Suppressor macrophage (primary cell): ENCODE measurements at regions not wholly inside any gene's neighbourhood (a gene's known extent, or its start where the extent isn't known, plus 50 kb on each side); places are given as distances from the start of the nearest gene placed in this dataset.
"Not testable (repeated sequence)": the region's sequence is repeated elsewhere in the genome, so short reads cannot be mapped to it uniquely, and the experiment has no call there.

ENCODE experiments used
- DNase-seq, 4 experiments: peaks; one replicate each; pipeline ENCODE4 v3.0.0-alpha.2; 2020 to 2022

DNA sequence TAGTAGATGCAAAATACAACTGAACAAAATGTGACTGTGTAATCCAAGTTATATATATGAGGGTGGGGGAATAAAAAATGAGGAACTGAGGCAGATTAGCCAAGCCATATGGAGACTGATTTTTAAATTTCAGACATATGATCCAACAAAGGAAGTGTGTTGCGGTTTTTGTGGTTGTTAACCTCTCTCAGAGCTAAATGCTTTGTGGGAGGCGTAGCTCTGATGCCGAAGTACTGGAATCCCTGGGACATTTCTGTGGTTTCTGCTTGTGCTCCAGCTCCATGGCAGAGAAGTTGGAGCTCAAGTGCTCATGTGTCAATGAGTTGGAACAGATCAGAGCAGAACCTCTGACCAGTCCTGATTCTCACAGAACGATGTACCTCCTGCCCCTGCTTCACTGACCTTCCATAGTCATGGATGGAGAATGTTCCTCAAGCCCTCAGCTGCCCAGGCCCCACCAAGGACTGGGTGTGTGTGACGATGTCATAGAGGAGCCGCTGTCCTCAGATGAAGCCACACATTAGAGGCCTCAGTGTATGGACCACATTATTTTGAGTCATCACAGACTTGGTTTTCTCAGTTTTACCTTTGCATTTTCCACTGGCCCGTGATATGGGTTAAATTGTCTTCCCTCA is 107.6 kb downstream of the SOX1 start:
- no peak for DNase-seq

DNA sequence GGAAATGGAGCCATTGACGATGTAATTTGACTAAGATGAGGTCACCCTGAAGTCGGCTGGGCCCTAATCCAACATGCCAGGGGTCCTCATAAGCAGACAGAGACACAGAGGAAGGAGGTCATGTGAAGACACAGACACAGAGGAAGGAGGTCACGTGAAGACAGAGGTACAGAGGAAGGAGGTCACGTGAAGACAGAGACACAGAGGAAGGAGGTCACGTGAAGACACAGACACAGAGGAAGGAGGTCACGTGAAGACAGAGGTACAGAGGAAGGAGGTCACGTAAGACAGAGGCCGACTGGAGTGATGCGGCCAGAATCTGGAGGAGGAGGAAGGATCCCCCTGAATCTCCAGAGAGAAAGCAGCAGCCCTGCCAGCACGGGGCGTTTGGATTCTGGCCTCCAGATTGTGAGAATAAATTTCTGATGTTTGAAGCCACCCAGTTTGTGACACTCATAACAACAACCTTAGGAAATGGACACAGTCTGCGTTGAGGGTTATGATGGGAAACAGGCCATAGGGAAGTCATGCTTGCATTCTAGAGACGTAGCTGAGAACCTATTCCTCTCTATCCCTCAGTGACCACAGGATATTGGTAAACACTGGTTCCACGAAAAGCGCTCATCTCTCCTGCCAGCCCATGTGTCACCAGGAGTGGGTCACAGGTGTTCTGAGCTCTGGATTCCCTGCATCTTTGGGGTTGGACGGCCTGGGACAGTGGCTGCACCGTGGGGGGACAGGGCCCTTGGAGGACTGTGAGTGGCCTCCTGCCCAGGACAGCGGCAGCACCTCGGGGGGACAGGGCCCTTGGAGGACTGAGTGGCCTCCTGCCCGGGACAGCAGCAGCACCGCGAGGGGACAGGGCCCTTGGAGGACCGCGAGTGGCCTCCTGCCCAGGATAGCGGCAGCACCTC is 108.5 kb downstream of the SOX1 start:
- DNase-seq = no peak

DNA sequence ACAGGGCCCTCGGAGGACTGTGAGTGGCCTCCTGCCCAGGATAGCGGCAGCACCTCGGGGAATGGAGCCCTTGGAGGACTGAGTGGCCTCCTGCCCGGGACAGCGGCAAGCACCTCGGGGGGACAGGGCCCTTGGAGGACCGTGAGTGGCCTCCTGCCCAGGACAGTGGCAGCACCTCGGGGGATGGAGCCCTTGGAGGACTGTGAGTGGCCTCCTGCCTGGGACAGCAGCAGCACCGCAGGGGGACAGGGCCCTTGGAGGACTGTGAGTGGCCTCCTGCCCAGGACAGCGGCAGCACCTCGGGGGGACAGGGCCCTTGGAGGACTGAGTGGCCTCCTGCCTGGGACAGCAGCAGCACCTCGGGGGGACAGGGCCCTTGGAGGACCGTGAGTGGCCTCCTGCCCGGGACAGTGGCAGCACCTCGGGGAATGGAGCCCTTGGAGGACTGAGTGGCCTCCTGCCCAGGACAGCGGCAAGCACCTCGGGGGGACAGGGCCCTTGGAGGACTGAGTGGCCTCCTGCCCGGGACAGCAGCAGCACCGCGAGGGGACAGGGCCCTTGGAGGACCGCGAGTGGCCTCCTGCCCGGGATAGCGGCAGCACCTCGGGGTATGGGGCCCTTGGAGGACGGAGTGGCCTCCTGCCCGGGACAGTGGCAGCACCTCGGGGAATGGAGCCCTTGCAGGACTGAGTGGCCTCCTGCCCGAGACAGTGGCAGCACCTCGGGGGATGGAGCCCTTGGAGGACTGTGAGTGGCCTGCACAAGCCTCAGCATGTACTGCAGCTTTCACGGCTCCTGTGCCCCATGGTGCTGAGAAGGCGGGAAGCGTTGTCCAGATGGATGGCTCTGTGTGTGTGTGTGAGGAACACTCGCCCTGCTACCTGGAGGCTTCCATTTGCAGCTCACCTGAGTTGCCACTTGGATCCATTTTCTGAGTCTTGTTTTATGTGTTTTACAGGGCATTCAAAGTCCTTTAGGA is 109.5 kb downstream of the SOX1 start:
- not testable (repeated sequence) for DNase-seq

DNA sequence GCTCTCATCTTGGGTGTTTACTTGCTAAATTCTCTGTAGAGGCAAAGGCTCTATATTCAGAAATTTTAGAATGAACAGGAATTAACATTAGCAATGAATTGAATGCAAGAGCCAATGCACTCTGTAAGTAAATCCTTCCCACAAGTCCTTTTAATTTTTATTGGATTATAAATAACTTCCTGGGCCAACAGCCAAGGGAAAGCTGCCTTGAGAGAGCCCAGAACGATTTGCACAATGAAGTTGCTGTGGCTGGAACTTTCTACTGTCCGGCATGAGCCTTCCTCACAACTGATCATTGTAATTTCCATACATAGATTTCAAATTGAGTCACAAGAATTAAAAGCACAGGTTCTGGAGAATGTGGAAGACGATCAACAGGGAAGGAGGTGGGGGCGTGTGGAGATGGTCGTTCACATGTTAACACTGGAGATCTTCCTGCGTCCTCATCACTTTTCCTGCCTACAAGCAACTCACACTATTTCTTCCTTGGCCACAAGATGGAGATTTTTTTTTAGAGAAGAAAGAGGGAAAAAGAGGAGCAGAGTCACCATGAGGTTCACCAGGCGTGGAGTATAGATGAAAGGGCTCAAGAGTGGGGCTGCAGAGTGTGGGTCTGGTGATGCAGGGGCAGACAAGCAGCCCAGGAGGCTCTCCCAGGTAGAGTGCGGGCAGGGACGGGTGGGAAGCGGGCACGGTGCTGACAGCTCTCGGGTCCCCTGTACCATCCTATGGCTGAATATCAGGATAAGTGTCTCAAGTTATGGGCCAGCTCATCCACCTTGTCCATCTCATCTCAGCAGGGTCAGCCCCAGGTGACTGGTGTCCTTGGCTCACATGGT is 110.7 kb downstream of the SOX1 start:
- DNase-seq = no peak

DNA sequence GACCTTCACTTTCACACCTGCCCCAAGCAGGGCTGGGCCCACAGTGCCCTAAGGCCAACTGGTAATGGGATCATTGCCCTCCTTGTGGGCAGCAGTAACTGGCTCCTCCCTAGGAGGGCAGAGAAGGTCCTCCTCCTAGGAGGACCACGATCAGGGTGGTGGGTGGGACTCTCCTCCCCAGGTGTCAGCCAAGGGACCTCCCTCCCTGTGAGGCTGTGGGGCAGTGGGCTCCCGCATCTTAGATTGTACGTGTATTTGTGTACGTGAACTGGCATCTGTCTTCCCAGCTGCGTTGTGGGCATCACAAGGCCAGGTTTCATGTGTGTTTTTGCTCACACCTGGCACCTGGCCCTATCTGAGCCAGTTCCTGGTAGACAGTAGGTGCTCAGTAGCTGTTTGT is 111.8 kb downstream of the SOX1 start:
- DNase-seq = no peak

DNA sequence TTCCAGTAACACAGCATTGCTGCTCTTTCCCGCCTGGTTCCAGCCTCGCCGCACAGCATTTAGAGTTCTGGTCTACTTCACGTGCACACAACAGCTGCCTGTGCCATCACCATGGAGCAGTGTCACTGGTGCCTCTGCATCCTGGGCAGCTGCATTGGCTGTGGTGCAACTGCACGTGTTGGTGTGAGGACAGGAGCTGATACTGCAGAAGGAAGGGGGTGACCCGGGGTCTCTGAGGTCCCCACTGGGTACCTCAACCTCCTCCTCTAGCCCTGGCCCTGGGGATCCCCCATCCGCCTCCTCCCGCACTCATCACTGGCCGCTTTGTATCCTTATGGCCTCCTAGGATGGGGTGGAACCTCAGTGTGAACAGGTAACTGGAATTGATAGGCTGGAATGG is 112.5 kb downstream of the SOX1 start:
- DNase-seq = no peak

DNA sequence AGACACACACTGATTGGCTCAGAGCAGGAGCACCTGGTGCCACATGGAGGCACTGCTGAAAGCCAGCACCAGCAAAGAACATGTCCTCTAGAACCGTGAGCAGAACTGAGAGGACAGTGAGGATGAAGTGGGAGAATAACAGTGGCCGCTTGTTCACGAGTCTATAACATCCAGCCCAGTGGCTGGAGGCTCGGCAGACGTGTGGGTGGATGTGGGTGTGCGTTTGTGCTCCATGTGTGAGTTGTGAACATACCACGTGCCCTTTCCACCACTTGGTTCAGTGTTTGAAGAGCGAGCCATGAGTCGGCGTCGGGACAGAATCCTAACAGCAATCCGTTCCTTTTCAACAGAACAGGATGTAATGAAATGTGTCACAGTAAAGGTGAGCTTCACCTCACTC is 113.0 kb downstream of the SOX1 start:
- no peak for DNase-seq

DNA sequence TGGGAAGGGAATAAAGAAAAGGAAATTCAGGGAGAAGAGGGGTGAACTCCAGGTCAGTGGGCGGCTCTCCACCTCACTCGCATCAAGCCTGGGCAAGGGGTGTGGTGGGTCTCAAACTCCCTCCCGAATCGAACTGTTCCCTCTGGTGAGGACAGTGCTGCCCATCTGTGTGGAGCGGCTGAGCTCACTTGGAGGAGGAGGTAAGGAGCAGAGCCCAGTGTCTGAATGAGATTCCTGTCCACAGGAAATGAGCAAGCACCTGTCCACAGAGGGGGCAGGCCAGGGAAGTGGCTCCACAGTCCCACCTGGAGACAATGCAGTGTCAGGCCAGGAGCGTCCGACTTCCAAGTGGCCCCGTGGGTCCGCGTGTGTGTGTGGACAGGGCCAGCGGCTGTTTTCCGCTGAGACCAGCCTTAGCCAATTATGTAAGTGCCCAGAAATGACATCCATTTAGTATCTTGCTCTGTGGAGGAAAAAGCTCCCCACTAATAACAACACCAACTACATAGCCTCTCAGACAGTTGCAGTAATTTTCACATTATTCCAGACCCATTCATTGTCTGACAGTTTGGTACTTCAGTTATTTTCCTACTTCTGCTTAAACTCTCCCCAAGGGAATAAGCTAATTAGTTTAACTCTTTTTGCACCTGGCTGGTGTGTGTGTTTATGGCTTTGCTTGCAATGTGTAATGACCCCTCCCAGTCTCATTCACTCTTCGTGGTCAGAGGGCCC is 114.6 kb downstream of the SOX1 start:
- no peak for DNase-seq

DNA sequence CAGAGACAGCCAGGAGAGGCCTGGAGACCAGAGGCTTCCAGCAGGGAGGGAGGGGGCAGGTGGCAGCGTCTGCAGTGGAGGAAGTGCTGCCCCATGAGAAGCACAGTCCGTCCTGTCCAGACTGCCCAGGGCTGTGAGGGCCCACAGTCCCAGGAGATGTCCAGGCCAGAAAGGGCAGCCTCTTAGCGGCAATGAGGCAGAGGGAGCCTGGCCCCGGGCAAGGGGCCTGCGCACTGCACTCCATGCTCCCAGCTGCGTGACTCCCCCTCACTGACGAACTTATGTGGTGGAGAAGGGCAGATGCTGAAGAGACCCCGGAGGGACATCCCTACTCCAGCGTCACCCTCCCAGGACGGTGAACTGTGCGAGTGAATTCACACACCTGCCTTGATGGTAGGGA is 115.3 kb downstream of the SOX1 start:
- no peak for DNase-seq

DNA sequence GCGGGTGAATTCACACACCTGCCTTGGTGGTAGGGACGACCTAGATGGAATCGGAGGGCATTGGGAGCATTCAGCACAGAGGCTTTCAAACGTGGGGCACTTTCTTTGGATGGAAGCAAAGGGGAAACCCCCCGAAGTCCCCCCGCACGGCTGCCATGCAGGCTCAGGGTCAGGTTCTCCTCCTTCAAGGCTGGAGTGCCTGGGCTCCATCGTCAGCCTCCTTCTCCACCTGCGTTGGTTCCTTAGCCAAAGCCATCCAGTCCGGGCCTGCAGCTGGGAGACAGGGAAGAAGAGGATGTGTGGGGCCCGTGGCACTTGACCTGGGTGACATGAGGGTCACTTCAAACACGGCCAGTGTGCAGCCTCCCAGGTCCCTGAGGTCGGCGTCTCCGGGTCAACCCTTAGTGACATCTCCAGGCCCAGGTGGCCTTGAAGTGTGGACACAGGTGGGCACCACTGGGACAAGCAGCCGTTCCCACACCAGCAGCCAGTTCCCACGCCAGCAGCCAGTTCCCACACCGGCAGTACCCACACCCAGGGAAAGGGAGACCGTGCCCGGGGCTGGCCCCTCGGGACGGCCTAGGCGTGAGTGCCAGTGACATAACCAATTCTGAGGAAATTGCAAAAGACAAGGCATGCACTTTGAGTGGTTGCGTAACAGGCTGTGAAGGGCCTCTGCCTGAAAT is 116.0 kb downstream of the SOX1 start:
- peak; percentile 34 to 71 (median 54) for DNase-seq

DNA sequence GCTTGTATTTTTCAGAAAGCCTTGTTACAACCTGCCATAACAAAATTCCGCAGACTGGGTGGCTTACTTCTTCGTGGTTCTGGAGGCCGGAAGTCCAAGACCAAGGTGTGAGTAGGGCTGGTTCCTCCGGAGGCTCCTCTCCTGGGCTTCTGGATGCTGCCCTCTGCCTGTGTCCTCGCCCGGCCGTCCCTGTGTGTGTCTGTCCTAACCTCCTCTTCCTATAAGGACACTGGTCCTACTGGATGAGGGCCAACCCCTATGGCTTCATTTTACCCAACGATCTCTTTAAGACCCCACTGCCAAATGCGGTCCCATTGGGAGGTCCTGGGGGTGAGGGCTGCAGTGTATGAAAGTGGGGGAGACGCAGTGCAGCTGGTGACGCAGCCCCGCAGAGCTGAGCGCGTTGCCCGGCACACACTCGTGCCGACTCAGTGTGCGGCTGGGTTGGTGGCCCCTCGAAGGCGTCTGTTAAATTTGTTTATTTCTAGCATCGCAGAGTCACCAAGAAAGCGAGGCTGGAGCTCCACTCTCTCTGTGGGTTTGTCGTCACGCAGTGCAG is 116.7 kb downstream of the SOX1 start:
- DNase-seq = no peak

DNA sequence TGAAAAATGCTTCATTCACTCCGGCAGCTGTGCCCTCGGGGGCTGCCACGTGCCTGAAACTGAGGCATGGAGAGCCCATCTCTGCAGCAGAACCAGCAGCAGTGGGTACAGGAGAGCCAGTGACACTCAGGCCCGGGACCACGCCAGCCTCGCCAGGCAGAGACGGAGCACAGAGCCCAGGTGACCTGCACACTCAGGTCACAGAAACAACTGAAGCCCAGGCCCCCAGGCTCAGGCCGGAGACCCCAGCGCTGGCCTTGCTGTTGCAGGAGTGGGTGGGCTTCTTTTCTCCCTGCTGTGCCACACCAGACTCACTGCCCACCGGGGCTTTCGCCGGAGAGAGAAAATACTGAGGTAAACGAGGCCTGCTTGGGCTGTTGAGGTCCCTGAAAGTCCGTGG is 117.3 kb downstream of the SOX1 start:
- no peak for DNase-seq

DNA sequence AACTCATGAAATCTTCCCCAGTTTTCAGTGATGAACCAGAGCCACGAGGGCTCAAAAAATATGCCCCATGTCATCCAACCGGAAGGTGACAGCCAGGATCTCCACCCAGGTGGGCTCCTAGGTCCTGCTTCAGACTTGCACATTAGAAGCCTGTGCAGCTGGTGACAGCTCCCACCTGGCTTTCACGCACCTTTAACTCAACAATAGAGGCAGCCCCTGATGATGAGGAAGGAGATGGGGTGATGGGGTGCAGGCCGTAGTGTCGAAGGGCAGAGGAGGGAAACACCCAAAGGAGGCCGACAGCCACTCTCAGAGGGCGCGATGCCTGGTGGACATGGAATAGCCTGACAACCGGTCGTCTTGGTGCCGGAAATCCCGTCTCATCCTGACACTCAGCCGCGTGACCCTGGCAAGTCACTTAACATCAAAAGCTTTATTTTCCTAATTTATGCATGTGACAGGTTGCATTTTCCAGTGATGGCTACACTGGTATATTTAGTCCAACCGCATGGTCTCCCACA is 118.0 kb downstream of the SOX1 start:
- DNase-seq = no peak

DNA sequence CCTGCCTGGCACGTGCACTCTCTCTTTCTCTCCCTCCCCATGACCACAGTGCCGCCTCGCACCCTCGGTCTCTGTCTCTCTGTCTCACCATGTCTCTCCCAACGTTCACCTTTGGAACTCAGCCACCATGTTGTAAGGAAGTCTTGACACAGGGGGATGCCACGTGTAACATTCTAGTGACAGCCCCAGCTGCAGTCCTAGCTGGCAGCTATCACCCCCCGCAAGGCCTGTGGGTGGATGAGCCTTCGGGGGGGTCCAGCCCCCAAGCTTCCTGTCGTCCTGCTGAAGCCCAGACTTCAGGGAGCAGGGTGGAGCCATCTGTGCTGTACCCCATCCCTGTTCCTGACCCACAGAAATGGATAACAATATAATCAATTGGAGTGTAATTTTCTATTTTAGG is 118.5 kb downstream of the SOX1 start:
- no peak for DNase-seq

DNA sequence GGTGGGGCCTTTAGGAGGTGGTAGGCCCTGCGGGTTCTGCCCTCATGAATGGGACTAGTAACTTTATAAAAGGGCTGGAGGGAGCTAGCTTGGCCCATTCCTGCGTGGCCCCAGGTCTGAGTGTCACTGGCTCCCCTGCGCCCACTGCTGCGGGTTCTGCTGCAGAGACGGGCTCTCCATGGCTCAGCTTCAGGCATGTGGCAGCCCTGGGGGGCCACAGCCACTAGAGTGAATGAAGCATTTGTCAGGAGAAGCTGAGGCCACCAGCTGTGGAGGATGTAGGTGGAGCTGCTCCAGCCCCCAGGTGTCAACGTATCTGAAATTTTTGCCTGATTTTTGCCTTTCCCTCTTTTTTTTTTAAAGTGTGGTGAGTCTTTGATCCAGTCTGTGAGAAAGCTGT is 119.1 kb downstream of the SOX1 start:
- DNase-seq = no peak

DNA sequence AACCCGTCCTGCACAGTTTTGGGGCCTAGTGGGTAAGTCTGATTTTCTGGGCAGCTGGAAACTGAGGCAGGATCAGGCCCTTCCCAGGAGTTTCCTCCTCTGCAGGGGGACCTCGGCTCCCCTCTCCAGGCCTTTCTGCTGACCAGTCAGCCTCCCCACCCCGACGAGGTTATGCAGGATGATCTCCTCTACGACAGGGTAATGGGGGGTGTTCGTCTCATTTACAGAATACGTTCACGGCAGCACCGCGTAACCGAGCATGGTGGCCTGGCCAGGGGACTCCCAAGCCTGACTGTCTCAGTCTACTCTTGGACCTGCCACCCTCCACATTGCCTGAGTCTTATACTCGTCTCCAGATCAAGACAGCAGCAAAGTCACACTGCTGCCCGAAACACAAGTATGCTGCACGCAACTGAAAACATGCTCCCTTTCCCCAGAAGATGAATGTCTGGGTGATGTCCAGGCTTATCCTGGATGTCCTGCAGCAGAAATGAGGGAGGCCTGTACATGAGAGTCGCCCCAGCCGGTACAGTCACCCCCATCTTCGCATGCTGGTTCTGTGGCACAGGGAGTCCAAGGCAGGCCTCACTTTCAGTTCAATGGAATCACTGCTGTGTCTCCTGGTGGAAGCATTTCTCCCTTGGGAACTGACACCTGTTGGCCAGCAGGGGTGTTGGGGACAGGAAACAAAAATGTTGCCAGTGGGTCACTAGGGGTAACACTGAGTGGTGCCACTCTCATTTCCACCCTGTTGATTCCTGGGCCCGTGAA is 120.8 kb downstream of the SOX1 start:
- no peak for DNase-seq

DNA sequence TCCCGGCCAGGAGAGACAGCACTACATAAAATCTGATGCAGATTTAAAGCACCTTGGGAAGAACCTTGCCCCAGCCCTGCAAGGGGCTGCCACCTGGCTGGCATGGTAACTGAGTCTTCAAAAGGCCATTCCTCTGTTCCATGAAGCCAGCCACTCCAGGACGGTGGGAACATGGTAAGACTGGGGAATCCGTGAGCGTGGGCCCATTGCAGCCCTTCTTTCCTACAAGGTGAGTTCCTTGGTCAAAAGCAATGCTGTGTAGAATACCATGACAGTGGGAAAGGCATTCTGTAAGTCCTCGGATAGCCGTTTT is 121.3 kb downstream of the SOX1 start:
- no peak for DNase-seq

DNA sequence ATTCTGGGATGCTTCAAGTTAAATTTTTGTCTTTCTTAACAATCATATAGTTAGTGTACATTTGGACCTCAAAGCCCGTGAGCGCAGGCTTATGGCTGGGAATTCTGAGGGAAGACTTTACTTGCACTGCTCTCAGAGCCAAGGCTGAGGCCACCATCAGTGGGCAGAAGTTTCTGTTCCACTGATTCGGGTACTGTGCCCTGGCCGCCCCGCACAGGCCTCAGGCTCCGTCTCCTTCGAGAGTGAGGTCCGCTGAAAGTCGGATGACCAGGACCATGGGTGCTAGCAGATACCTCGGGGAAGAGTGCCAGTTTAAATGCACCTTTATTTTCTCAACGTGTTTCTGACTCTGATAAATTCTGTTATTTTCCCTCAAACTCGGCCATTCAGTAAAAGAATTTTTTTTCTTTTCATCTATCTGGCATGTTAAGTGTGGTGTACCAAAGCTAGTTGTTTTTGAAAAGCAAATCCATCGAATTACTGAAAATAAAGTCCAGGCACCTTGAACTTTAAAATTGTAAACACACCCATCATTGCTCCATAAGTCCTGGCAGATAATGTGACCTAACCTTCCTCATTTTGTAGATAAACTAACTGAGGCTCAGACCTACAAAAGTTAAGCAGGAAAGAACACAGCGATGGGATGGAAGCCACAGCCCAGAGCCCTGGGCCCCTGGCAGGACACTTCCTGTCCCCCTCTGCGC is 126.7 kb downstream of the SOX1 start:
- no peak for DNase-seq

DNA sequence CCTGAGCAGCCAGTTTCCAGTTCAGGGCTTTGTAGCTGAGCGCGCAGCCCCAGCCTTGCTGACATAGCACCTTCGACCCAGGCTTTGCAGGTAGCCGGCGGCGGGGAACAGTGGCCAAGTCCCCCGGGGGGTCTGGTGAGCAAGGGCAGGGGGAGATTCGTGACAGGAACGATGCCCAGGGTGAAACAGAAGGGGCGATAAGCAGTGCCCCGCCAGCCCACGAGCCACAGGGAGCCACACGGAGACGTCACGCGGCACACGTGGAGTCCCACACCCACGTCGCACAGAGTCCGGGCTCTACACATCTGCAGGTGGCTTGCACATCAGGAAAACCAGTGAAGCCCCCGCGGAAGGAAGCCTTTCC is 127.2 kb downstream of the SOX1 start:
- no peak for DNase-seq
